ENCODE measurements at regions not wholly inside any gene's neighbourhood (a gene's known extent, or its start where the extent isn't known, plus 50 kb on each side); places are given as distances from the start of the nearest gene placed in this dataset.

DNA sequence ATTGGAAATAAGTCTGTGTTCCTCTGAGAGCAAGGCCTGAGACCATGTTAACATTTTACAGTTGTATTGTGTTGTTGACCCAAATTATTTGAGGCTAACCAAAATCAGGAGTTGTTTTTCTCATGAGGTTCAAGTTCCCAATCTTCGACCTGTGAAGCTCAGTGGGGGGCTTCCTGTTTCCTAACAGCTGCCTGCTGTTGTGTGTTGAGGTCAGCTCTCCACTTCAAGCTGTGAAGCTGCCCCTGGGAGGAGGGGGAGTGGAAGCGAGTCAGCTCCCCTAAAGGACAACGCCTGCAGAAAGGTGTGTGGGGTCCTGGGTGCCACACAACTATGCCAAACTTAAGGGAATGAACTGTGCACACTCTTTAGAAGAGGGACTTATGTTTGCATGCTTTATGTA lies 295.5 kb downstream of the IRX1 start:
- H3K36me3 ChIP-seq: no peaks in the 10 kb centered on the region; the same call in 1 of the 2 replicates
- H3K27me3 ChIP-seq (replicated peaks): no peaks in the 10 kb centered on the region
- H3K4me1 ChIP-seq (replicated peaks): no peaks in the 10 kb centered on the region
- H3K27ac ChIP-seq: no peak overlapping the region
- no peak for DNase-seq (ENCODE audit: low read depth in 1 of 2, low spot score in 2 of 2)
- H3K9me3 ChIP-seq (replicated peaks): peaks cover 39% of the 10 kb centered on the region
- H3K4me3 ChIP-seq: no peak overlapping the region

DNA sequence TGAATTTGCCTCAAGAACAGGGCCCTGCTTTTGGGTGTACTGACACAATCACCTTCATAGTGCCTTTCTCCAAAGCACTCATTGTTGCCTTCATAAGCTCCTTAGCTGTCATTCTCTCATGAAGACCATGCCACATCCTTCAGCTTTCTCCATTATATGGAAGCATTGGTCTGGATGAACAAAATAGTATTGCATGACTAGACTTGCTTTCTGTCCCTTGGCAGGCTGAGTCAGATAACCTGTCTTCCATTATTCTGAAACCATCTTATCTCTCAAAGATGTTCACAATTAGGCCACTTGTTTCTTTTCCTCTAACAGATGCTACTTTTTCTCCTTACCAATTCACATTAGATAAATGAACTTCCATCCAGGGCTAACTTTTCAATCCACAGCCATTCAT lies 297.9 kb downstream of the IRX1 start:
- H3K27ac ChIP-seq: no peak overlapping the region
- H3K36me3 ChIP-seq: no peaks in the 10 kb centered on the region; the same call in 1 of the 2 replicates
- H3K4me3 ChIP-seq: no peak overlapping the region
- H3K9me3 ChIP-seq (replicated peaks): peaks cover 36% of the 10 kb centered on the region
- H3K4me1 ChIP-seq (replicated peaks): no peaks in the 10 kb centered on the region
- H3K27me3 ChIP-seq (replicated peaks): no peaks in the 10 kb centered on the region
- DNase-seq (ENCODE audit: low read depth in 1 of 2, low spot score in 2 of 2): no peak

DNA sequence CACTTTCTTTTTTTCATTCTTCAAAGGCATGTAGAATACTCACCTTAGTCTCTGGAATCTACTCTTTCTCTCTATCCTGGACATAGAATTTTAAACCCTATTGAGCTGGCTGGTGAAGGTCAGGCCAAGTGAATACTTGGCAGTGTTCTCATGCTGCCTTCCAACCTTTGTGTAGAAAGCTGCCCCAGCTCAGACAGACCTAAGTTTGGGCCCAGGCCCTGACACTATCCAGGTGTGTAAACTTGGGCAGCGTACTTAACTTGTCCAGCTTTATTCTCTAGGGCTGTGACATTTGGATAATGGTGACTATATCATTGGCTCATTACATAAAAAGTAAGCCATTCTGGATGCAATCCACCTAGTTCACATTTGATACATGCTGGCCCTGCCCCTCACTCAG lies 298.3 kb downstream of the IRX1 start:
- Histone ChIP-seq H3K27ac (no peak overlapping the region), H3K9me3 (replicated peaks) (peaks cover 33% of the 10 kb centered on the region), H3K4me1 (replicated peaks) (no peaks in the 10 kb centered on the region), H3K36me3 (no peaks in the 10 kb centered on the region; the same call in 1 of the 2 replicates), H3K27me3 (replicated peaks) (no peaks in the 10 kb centered on the region), H3K4me3 (no peak overlapping the region)
- DNase-seq (ENCODE audit: low read depth in 1 of 2, low spot score in 2 of 2): no peak

DNA sequence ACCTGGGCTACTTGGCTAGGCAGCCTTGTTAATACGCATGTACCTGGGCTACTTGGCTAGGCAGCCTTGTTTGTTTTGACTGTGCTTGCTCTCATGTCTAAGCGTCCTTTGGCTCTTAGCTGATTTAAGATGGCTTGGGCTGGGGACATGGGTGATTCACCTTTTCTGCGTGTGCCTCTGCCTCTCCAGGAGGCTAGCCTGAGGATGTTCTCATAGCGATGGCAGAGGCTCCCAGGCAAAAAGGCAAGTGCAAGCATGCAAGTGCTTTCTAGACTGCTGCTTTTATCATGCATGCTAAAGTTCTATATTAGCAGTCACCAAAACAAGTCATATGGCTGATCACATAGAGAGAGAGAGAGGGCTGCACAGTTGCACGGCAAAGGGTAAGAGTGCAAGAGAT lies 300.5 kb downstream of the IRX1 start:
- DNase-seq (ENCODE audit: low read depth in 1 of 2, low spot score in 2 of 2): no peak
- Histone ChIP-seq H3K36me3 (no peaks in the 10 kb centered on the region; the same call in 1 of the 2 replicates), H3K27me3 (replicated peaks) (no peaks in the 10 kb centered on the region), H3K4me3 (no peak overlapping the region), H3K9me3 (replicated peaks) (peaks cover 16% of the 10 kb centered on the region), H3K27ac (no peak overlapping the region), H3K4me1 (replicated peaks) (no peaks in the 10 kb centered on the region)

DNA sequence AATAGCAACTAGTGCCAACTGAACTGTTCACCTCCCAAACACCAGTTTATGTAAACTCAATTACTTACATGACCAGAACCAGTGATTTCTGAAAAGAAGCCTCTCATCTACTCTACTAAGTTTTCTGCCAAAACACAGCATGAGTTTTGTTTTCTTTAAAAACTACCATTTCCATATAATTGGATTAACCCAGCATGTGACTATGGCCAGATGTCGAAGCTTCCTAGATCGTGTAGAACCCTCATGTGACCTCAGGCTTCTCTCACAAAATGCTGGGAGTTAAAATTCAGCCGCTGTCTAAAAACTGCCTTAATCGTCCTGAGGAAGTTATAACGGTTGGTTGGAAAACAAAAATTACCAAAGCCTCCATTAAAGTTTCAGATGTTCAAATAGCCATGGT lies 303.5 kb downstream of the IRX1 start:
- DNase-seq (ENCODE audit: low read depth in 1 of 2, low spot score in 2 of 2): no peak
- Histone ChIP-seq H3K4me1 (replicated peaks) (no peaks in the 10 kb centered on the region), H3K36me3 (no peaks in the 10 kb centered on the region; the same call in 1 of the 2 replicates), H3K9me3 (replicated peaks) (peaks cover 14% of the 10 kb centered on the region), H3K27ac (no peak overlapping the region), H3K27me3 (replicated peaks) (no peaks in the 10 kb centered on the region), H3K4me3 (no peak overlapping the region)

DNA sequence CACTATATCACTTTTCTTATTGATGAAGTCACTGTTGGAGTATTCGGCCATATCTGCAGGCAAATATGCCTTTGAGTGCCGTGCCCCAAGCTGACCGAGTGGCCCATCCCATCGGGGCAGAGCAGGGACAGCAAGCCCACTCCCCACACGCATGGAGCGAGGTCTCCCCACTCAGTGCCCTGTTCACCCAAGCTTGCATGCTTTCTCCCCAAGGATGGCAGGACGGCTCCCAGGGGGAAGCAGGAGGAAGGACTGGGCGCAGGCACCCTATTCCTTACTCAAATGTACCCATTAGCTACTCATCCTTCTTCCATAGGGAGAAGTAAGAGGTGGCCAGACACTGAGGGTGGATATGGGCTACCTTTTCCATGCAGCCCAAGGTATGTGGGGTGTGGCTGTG lies 309.0 kb downstream of the IRX1 start:
- no peak for DNase-seq (ENCODE audit: low read depth in 1 of 2, low spot score in 2 of 2)
- Histone ChIP-seq H3K9me3 (replicated peaks) (peaks cover 5% of the 10 kb centered on the region; the same call in 1 of the 2 replicates), H3K4me3 (no peak overlapping the region), H3K27ac (no peak overlapping the region), H3K4me1 (replicated peaks) (no peaks in the 10 kb centered on the region), H3K36me3 (no peaks in the 10 kb centered on the region), H3K27me3 (replicated peaks) (no peaks in the 10 kb centered on the region)

DNA sequence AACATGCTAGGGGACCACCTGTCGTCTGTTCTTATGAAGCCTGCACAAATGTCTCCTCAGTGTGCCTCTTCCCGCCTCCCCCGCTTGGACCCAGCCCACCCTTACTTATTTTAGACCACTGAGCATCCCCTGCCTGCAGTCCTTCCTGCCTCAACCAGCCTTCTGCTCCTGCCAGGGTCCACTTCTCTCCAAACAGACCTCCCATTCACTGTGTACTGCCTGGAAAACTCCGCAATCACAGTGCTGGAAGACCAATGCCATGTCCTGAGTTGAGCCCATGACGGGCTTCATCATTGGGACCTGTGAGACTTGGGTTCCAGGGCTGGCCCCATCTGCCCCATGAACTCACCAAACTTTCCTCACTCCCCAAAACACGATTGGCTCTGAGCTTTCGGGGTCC lies 309.4 kb downstream of the IRX1 start:
- Histone ChIP-seq H3K9me3 (replicated peaks) (peaks cover 8% of the 10 kb centered on the region), H3K27me3 (replicated peaks) (no peaks in the 10 kb centered on the region), H3K36me3 (no peaks in the 10 kb centered on the region), H3K4me1 (replicated peaks) (no peaks in the 10 kb centered on the region), H3K4me3 (no peak overlapping the region), H3K27ac (no peak overlapping the region)
- no peak for DNase-seq (ENCODE audit: low read depth in 1 of 2, low spot score in 2 of 2)

DNA sequence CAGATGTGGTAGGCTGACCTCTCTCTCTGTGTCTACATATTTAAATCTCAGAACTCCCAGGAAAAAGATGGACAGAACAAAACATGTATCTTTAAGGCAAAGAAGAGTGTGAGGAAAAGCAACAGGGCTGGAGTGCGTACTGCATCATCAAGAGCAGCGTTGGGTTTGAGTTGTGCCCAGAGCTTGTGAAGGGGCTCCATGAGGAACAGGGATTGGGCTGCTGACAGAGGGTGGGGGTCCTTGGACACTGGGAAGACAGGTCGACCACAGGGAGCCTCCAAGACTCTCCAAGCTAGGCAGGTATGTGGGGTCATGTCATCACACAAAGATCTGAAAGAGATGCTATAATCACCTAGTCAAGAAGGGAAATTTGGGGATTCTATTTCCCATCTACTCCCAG lies 309.9 kb downstream of the IRX1 start:
- Histone ChIP-seq H3K27ac (no peak overlapping the region), H3K27me3 (replicated peaks) (no peaks in the 10 kb centered on the region), H3K36me3 (no peaks in the 10 kb centered on the region), H3K9me3 (replicated peaks) (peaks cover 8% of the 10 kb centered on the region), H3K4me3 (no peak overlapping the region), H3K4me1 (replicated peaks) (no peaks in the 10 kb centered on the region)
- DNase-seq (ENCODE audit: low read depth in 1 of 2, low spot score in 2 of 2): no peak

DNA sequence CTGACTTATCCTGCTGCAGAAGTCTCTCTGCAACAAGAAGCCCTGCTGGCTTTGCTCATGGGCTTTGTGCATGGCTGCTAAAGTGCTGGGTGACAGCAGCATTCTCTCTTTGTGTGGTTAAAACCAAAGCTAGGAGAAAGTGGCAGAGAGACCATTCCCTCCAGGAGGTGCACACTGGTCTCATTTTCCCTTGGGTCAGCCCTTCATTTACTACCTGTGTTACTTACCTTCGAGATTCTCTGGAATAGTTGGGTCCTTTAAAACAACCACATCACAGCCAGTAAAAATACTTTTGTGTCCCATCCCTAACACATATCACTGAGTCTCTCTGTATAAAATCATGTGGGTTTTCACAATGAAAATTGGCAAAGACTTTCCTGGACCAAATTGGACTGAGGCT lies 315.5 kb downstream of the IRX1 start:
- Histone ChIP-seq H3K27ac (no peak overlapping the region), H3K36me3 (no peaks in the 10 kb centered on the region), H3K4me1 (replicated peaks) (no peaks in the 10 kb centered on the region), H3K27me3 (replicated peaks) (no peaks in the 10 kb centered on the region), H3K9me3 (replicated peaks) (peaks cover 13% of the 10 kb centered on the region), H3K4me3 (no peak overlapping the region)
- no peak for DNase-seq (ENCODE audit: low read depth in 1 of 2, low spot score in 2 of 2)

DNA sequence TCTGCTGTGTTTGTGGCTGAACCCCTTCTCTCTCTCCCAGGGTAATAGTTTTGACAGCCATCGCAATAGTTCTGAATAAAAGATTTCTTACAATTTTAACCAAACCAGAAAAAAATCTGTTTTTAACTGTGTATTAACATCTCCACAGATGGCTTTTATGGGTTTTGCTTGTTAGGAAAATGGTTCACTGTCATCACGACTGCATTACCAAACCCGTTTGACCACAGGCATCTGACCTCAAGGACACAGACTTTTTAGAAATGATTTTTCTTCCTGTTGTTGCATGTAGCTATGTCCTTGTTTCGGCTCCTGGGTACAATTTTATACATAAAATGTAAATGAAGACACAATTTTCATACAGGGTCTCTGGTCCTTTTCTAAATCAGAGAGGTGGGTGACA lies 316.1 kb downstream of the IRX1 start:
- Histone ChIP-seq H3K36me3 (no peaks in the 10 kb centered on the region), H3K27me3 (replicated peaks) (no peaks in the 10 kb centered on the region), H3K9me3 (replicated peaks) (peaks cover 13% of the 10 kb centered on the region), H3K4me1 (replicated peaks) (no peaks in the 10 kb centered on the region), H3K4me3 (no peak overlapping the region), H3K27ac (no peak overlapping the region)
- no peak for DNase-seq (ENCODE audit: low read depth in 1 of 2, low spot score in 2 of 2)

DNA sequence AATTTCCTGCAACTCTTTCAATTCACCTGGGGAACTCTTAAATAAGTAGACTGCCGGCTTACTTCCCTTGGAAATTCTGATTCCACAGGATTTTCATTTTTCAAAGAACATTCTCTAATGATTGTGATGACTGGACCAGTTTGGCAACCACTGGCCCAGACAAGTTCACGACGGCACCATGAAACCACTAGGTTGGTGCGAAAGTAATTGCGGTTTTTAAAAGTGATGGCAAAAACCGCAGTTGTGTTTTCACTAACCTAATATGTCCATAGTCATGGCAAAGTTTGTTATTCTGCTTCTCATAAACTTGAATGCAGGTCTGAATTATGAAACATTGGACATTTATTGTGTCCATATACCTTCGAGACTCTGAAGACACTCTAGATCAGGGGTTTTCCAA lies 317.2 kb downstream of the IRX1 start:
- Histone ChIP-seq H3K4me3 (no peak overlapping the region), H3K27ac (no peak overlapping the region), H3K36me3 (no peaks in the 10 kb centered on the region), H3K4me1 (replicated peaks) (no peaks in the 10 kb centered on the region), H3K9me3 (replicated peaks) (peaks cover 13% of the 10 kb centered on the region), H3K27me3 (replicated peaks) (no peaks in the 10 kb centered on the region)
- no peak for DNase-seq (ENCODE audit: low read depth in 1 of 2, low spot score in 2 of 2)

DNA sequence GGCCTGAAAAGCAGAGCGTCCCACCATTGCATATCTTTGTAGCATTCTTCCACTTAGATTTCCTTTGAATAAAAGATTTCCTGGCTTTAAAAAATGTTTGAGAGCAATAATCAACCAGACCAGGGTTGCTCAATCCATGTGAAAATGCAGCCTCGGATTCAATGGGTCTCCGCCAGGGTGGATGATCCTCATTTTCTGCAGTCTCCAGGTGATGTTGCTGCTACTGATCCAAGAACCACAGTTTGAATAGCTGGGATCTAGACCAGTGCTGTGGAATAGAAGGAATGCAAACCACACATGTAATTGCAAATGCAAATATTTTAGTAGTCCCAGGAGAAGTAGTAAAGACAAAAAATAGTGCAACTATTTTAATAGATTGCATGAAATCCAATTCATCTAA lies 317.6 kb downstream of the IRX1 start:
- H3K4me3 ChIP-seq: no peak overlapping the region
- H3K27me3 ChIP-seq (replicated peaks): no peaks in the 10 kb centered on the region
- no peak overlapping the region for H3K27ac ChIP-seq
- no peaks in the 10 kb centered on the region for H3K36me3 ChIP-seq
- no peak for DNase-seq (ENCODE audit: low read depth in 1 of 2, low spot score in 2 of 2)
- peaks cover 13% of the 10 kb centered on the region for H3K9me3 ChIP-seq (replicated peaks)
- no peaks in the 10 kb centered on the region for H3K4me1 ChIP-seq (replicated peaks)

DNA sequence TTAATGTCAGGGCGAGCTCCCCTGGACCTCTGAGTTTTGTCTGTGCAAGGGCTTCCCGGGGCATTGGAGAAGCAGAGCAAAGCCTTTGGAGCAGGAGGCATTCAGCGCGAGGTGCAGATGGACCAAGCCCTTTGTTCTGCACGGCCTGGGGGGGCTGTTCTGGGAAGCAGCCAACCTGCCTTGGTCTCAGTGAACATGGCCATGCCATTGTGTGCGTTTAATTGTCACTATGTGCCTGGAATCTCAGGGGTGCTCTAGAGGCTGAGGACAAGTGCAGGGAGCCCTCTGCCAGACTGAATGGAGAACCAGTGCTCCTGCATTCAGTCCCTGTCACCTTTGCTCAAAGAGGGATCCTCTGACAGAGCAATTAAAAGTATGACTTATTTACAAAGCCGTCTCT lies 329.4 kb downstream of the IRX1 start:
- Histone ChIP-seq H3K4me3 (no peak overlapping the region), H3K36me3 (no peaks in the 10 kb centered on the region), H3K27me3 (replicated peaks) (no peaks in the 10 kb centered on the region), H3K27ac (no peak overlapping the region), H3K9me3 (replicated peaks) (peaks cover 42% of the 10 kb centered on the region), H3K4me1 (replicated peaks) (no peaks in the 10 kb centered on the region)
- no peak for DNase-seq (ENCODE audit: low read depth in 1 of 2, low spot score in 2 of 2)

DNA sequence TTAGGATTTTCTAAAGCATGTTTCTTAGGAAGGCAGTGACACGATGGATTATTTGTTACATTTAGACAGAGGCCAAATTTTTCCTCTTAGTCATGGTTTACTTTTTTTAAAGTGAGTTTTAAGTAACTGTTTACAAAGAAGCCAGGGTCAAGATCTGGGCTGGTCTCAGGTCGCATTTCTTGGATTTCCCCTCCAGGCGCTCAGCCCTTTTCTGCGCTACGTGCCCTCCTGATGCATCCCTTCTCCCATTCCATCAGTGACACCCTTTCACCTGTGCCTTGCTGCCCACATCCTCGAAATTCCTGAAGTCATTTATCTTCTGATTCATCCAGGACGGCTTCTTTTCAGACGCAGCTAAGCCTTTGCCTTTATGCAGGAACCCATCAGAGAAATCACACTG lies 330.3 kb downstream of the IRX1 start:
- no peak for DNase-seq (ENCODE audit: low read depth in 1 of 2, low spot score in 2 of 2)
- no peak overlapping the region for H3K27ac ChIP-seq
- no peaks in the 10 kb centered on the region for H3K36me3 ChIP-seq
- no peaks in the 10 kb centered on the region for H3K4me1 ChIP-seq (replicated peaks)
- no peak overlapping the region for H3K4me3 ChIP-seq
- H3K9me3 ChIP-seq (replicated peaks): peaks cover 44% of the 10 kb centered on the region
- no peaks in the 10 kb centered on the region for H3K27me3 ChIP-seq (replicated peaks)

DNA sequence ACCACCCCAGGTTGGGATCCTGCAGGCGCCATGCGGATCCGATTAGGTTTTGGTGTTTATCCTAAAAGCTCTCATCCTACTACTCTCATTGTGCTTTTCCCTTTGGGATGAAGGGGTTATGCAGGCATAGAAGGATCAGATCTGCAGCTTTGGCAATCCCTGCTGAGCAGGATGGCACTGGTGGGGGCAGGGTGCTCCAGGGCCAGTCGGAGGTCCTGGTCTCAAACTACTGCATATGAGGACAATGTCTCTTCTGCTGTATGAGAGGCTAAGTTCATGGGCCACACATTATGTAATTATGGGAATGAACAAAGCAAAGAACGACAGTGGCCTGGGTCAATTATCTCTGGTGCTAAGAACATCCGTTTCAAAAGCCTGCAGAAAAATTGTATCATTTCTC lies 334.2 kb downstream of the IRX1 start:
- Histone ChIP-seq H3K27me3 (replicated peaks) (no peaks in the 10 kb centered on the region), H3K9me3 (replicated peaks) (peaks cover 39% of the 10 kb centered on the region), H3K4me1 (replicated peaks) (no peaks in the 10 kb centered on the region), H3K27ac (no peak overlapping the region), H3K4me3 (no peak overlapping the region), H3K36me3 (no peaks in the 10 kb centered on the region)
- DNase-seq (ENCODE audit: low read depth in 1 of 2, low spot score in 2 of 2): no peak
